Neutrophil (primary cell): ENCODE measurements at regions not wholly inside any gene's neighbourhood (a gene's known extent, or its start where the extent isn't known, plus 50 kb on each side); places are given as distances from the start of the nearest gene placed in this dataset.

Experiments used
- H3K27ac ChIP-seq: fragments of 200-600 bp; sonication (generic); 2 replicates; pipeline ENCODE4 v1.5.1; 2016; ENCODE audit warnings: mild to moderate bottlenecking, moderate library complexity
- H3K27me3 ChIP-seq: fragments of 200-600 bp; sonication (generic); 2 replicates; pipeline ENCODE4 v1.6.0; 2016; ENCODE audit warnings: mild to moderate bottlenecking
- H3K36me3 ChIP-seq: fragments of 200-600 bp; sonication (generic); 2 replicates; pipeline ENCODE4 v1.5.1; 2017
- H3K4me1 ChIP-seq, 2 experiments: fragments of 200-600 bp in 1 of 2; sonication (generic) in 1 of 2; 1 replicate in 1 of 2; 2 replicates in 1 of 2; pipeline versions ENCODE4 v1.5.1 to v1.6.1; 2013 to 2016; ENCODE audit warnings: low read depth in 1 of 2, low read length in 1 of 2, mild to moderate bottlenecking in 1 of 2, moderate library complexity in 1 of 2; ENCODE audit not compliant: control insufficient read depth in 1 of 2, insufficient read depth in 1 of 2
- H3K4me3 ChIP-seq, 2 experiments: fragments of 200-600 bp in 1 of 2; sonication (generic) in 1 of 2; 1 replicate in 1 of 2; 2 replicates in 1 of 2; pipeline ENCODE4 v1.5.1; 2013 to 2016; ENCODE audit warnings: low read depth in 1 of 2, low read length in 1 of 2, mild to moderate bottlenecking in 1 of 2, moderate library complexity in 1 of 2
- H3K9me3 ChIP-seq: fragments of 200-600 bp; sonication (generic); 2 replicates; pipeline ENCODE4 v1.5.1; 2016
- TF ChIP-seq, protein P1 (sequence below): fragments of 200-600 bp; sonication (generic); IDR thresholded peaks from 2 replicates; pipeline ENCODE4 v1.5.1; 2016; ENCODE audit warnings: antibody characterized with exemption

DNA sequence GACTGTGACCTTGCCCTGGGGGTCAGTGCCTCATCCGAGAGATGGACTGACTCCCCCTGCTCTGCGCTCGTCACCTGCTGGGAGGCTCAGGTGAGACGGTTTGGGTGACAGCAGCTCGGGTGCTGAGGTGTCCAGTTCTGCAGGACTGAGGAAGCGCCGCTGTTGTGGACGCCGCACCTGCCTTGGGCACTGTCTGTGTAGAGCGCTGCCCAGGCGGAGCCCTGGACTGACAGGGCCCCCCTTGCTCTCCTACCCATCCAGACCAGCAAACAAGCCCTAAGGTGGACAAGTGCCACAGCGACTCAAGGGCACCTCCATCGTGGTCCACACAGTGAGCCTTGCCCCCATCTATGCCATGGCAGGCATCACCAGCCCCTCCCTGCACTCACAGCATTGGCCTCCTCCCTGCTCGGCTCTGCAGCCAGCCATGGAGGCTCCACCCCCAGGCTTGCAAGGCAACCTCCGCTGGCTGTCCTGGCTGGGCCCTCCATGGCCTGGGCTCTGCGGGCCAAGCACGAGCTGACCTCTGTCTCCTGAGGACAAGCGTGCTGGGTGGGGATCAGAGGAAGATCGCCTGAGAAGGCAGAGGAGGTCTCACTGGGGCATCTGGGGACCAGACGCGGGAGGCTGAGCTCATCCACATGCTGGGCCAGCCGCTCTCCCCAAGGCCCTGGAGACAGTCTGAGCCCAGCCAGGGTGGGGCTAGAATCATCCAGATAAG is 87.1 kb upstream of the COL5A1 start:
- Histone ChIP-seq H3K27me3 (peaks cover 88% of the 10 kb centered on the region), H3K4me1 (peaks cover 8 to 11% of the 10 kb centered on the region in 2 experiments), H3K36me3 (no peaks in the 10 kb centered on the region), H3K4me3 (no peak overlapping the region), H3K9me3 (no peaks in the 10 kb centered on the region), H3K27ac (no peak overlapping the region)
- TF ChIP-seq, protein P1, sequence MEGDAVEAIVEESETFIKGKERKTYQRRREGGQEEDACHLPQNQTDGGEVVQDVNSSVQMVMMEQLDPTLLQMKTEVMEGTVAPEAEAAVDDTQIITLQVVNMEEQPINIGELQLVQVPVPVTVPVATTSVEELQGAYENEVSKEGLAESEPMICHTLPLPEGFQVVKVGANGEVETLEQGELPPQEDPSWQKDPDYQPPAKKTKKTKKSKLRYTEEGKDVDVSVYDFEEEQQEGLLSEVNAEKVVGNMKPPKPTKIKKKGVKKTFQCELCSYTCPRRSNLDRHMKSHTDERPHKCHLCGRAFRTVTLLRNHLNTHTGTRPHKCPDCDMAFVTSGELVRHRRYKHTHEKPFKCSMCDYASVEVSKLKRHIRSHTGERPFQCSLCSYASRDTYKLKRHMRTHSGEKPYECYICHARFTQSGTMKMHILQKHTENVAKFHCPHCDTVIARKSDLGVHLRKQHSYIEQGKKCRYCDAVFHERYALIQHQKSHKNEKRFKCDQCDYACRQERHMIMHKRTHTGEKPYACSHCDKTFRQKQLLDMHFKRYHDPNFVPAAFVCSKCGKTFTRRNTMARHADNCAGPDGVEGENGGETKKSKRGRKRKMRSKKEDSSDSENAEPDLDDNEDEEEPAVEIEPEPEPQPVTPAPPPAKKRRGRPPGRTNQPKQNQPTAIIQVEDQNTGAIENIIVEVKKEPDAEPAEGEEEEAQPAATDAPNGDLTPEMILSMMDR = no peak

GRCh38 chr9:134555094-134555650 is 86.4 kb upstream of the COL5A1 start:
- no peak overlapping the region for H3K27ac ChIP-seq
- H3K4me1 ChIP-seq = peaks cover 10 to 11% of the 10 kb centered on the region in 2 experiments
- peaks cover 94% of the 10 kb centered on the region for H3K27me3 ChIP-seq
- no peaks in the 10 kb centered on the region for H3K9me3 ChIP-seq
- TF ChIP-seq, protein P1 = no peak
- H3K36me3 ChIP-seq = no peaks in the 10 kb centered on the region
- H3K4me3 ChIP-seq = no peak overlapping the region

DNA sequence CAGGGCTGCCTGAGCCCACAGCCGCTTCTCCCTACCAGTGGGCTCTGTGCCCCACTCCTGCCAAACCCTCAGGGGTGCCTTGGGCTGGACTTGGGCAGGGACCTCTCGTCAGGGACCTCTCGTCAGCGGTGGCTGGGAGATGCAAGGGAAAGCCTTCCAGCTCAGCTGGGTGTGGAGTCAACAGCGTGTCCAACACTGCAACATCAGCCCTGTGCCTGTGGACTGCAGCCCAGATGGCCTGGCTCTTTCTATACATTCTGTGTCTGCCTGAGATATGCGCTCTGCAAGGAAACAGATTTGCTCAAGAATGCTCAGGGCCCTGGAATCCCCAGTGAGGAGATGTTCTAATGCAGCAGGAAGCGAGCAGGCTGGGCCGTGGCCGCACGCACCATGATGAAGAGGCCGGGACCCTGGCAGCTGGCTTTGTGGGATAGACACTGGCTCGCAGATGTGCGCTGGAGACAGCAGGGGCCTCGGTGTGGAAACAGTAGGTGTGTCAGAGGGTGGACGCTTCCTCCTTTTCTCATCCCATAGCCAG is 85.0 kb upstream of the COL5A1 start:
- Histone ChIP-seq H3K27ac (no peak overlapping the region), H3K4me3 (no peak overlapping the region), H3K36me3 (no peaks in the 10 kb centered on the region), H3K27me3 (peaks cover 96% of the 10 kb centered on the region), H3K9me3 (no peaks in the 10 kb centered on the region), H3K4me1 (peaks cover 11 to 17% of the 10 kb centered on the region in 2 experiments)
- TF ChIP-seq, protein P1 = no peak

GRCh38 chr9:134557331-134557730 is 84.3 kb upstream of the COL5A1 start:
- H3K27me3 ChIP-seq = peaks cover 96% of the 10 kb centered on the region

GRCh38 chr9:134558124-134558905 is 83.3 kb upstream of the COL5A1 start:
- Histone ChIP-seq H3K4me3 (no peak overlapping the region), H3K27me3 (peaks cover 96% of the 10 kb centered on the region), H3K9me3 (no peaks in the 10 kb centered on the region), H3K4me1 (peaks cover 11 to 17% of the 10 kb centered on the region in 2 experiments), H3K27ac (no peak overlapping the region), H3K36me3 (no peaks in the 10 kb centered on the region)
- TF ChIP-seq, protein P1 = no peak

More at GRCh38 chr9:134557331-134557730, 84.3 kb upstream of the COL5A1 start:
- H3K9me3 ChIP-seq = no peaks in the 10 kb centered on the region
- H3K36me3 ChIP-seq = no peaks in the 10 kb centered on the region
- no peak overlapping the region for H3K4me3 ChIP-seq
- H3K4me1 ChIP-seq = peaks cover 11 to 17% of the 10 kb centered on the region in 2 experiments
- no peak overlapping the region for H3K27ac ChIP-seq
- TF ChIP-seq, protein P1 = no peak
